SK-N-SH treated with all-trans-retinoic acid at 6 μM for 48 hours (cell line): ENCODE measurements at regions not wholly inside any gene's neighbourhood (a gene's known extent, or its start where the extent isn't known, plus 50 kb on each side); places are given as distances from the start of the nearest gene placed in this dataset.

Source experiments
- CSDC2 ChIP-seq: fragments of 250-450 bp; sonication (Bioruptor Pico); IDR thresholded peaks from 2 replicates; pipeline ENCODE4 v1.5.0; 2020; ENCODE audit warnings: mild to moderate bottlenecking, moderate library complexity
- ISL1 ChIP-seq: fragments of 250-450 bp; sonication (Bioruptor Pico); IDR thresholded peaks from 2 replicates; pipeline ENCODE4 v2.1.2; 2022; ENCODE audit warnings: mild to moderate bottlenecking, moderate library complexity
- PPARA ChIP-seq: fragments of 250-450 bp; sonication (Bioruptor Pico); IDR thresholded peaks from 2 replicates; pipeline ENCODE4 v1.5.0; 2020; ENCODE audit warnings: mild to moderate bottlenecking, borderline replicate concordance
- RARB ChIP-seq: fragments of 250-450 bp; sonication (Bioruptor Pico); IDR thresholded peaks from 2 replicates; pipeline ENCODE4 v1.8.0; 2021; ENCODE audit warnings: mild to moderate bottlenecking, moderate library complexity
- ZNF70 ChIP-seq: fragments of 450-650 bp; formaldehyde crosslinking; IDR thresholded peaks from 2 replicates; pipeline ENCODE4 v1.5.0; 2020; ENCODE audit warnings: mild to moderate bottlenecking, moderate library complexity
- TF ChIP-seq, protein P1 (sequence below): fragments of 250-450 bp; sonication (Bioruptor Pico); IDR thresholded peaks from 2 replicates; pipeline ENCODE4 v1.8.0; 2020; ENCODE audit warnings: mild to moderate bottlenecking, moderate library complexity, borderline replicate concordance

DNA sequence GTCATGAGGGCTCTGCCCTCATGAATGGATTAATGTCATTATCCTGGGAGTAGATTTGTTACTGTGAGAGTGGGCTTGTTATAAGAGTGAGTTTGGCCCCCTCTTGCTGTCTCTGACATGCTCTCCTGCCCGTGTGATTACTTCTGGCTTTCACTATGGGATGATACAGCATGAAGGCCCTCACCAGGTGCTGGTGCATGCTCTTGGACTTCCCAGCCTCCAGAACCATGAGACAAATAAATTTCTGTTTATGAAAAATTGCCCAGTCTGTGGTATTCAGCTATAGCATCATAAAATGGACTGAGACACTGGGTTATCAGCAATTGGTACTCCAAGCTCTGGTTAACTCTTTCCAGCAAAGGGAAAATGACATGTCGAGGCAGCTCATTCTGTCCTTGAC is 76.2 kb upstream of the MAP3K7 start:
- no peak for TF ChIP-seq ZNF70 (CRISPR knock-in tag)
- no peak for TF ChIP-seq ISL1
- no peak for TF ChIP-seq CSDC2 (CRISPR knock-in tag)
- TF ChIP-seq PPARA (CRISPR knock-in tag), result no peak
- no peak for TF ChIP-seq RARB (CRISPR knock-in tag)
- TF ChIP-seq, protein P1, sequence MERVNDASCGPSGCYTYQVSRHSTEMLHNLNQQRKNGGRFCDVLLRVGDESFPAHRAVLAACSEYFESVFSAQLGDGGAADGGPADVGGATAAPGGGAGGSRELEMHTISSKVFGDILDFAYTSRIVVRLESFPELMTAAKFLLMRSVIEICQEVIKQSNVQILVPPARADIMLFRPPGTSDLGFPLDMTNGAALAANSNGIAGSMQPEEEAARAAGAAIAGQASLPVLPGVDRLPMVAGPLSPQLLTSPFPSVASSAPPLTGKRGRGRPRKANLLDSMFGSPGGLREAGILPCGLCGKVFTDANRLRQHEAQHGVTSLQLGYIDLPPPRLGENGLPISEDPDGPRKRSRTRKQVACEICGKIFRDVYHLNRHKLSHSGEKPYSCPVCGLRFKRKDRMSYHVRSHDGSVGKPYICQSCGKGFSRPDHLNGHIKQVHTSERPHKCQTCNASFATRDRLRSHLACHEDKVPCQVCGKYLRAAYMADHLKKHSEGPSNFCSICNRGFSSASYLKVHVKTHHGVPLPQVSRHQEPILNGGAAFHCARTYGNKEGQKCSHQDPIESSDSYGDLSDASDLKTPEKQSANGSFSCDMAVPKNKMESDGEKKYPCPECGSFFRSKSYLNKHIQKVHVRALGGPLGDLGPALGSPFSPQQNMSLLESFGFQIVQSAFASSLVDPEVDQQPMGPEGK, result no peak
